ENCODE measurements at regions not wholly inside any gene's neighbourhood (a gene's known extent, or its start where the extent isn't known, plus 50 kb on each side); places are given as distances from the start of the nearest gene placed in this dataset.

GRCh38 chr5:143870362-143870761 is 58.4 kb downstream of the HMHB1 start:
- intact Hi-C loops (cut with micrococcal nuclease; ENCODE audit: unreplicated experiment): no loop called here
- Mint-ChIP-seq H3K27ac (ENCODE audit: unreplicated experiment) (no peak overlapping the region), H3K4me1 (ENCODE audit: low read depth, unreplicated experiment) (peaks cover 6% of the 10 kb centered on the region), H3K4me3 (ENCODE audit: unreplicated experiment) (no peak overlapping the region), H3K9me3 (ENCODE audit: unreplicated experiment) (no peaks in the 10 kb centered on the region), H3K27me3 (ENCODE audit: insufficient read depth, unreplicated experiment) (no peaks in the 10 kb centered on the region), H3K36me3 (ENCODE audit: insufficient read depth, unreplicated experiment) (no peaks in the 10 kb centered on the region)
- no TSS peak for BruUV-seq (replicated peaks)
- ChIA-PET CTCF (interaction anchor here (0.6 kb wide), 1 partner anchor 20 kb away, joined by 3 read pairs; no protein-coding TSS in a partner anchor), POLR2A (no interaction called here)
- TF ChIP-seq CTCF (IDR thresholded peaks at IDR 0.05; ENCODE audit: insufficient read depth in 1 of 2, low read depth in 1 of 2, low read length in 1 of 2, severe bottlenecking in 1 of 2, unreplicated experiment in 1 of 2): no peak
- DNase-seq: no peak
- no peaks in the 10 kb centered on the region for H3K27me3 ChIP-seq (replicated peaks; ENCODE audit: control insufficient read depth, insufficient read depth, low read length)
- no peaks in the 10 kb centered on the region for H3K36me3 ChIP-seq (ENCODE audit: control insufficient read depth, insufficient read depth, low read length)
- no peaks in the 10 kb centered on the region for H3K4me1 ChIP-seq
- H3K4me3 ChIP-seq (ENCODE audit: low read depth, low read length): no peak overlapping the region
- no peaks in the 10 kb centered on the region for H3K9me3 ChIP-seq

GRCh38 chr5:143870871-143871632 is 59.1 kb downstream of the HMHB1 start:
- Histone ChIP-seq H3K4me1 (no peaks in the 10 kb centered on the region), H3K27me3 (replicated peaks; ENCODE audit: control insufficient read depth, insufficient read depth, low read length) (no peaks in the 10 kb centered on the region), H3K9me3 (no peaks in the 10 kb centered on the region), H3K4me3 (ENCODE audit: low read depth, low read length) (no peak overlapping the region), H3K36me3 (ENCODE audit: control insufficient read depth, insufficient read depth, low read length) (no peaks in the 10 kb centered on the region)
- Mint-ChIP-seq H3K9me3 (ENCODE audit: unreplicated experiment) (no peaks in the 10 kb centered on the region), H3K36me3 (ENCODE audit: insufficient read depth, unreplicated experiment) (no peaks in the 10 kb centered on the region), H3K27me3 (ENCODE audit: insufficient read depth, unreplicated experiment) (no peaks in the 10 kb centered on the region), H3K4me3 (ENCODE audit: unreplicated experiment) (no peak overlapping the region), H3K4me1 (ENCODE audit: low read depth, unreplicated experiment) (peaks cover 6% of the 10 kb centered on the region), H3K27ac (ENCODE audit: unreplicated experiment) (no peak overlapping the region)
- no peak for DNase-seq
- ChIA-PET POLR2A (no interaction called here), CTCF (interaction anchor here (0.6 kb wide), 1 partner anchor 19 kb away, joined by 3 read pairs; no protein-coding TSS in a partner anchor)
- intact Hi-C loops (cut with micrococcal nuclease; ENCODE audit: unreplicated experiment): no loop called here
- BruUV-seq (replicated peaks): no TSS peak
- no peak for TF ChIP-seq CTCF (IDR thresholded peaks at IDR 0.05; ENCODE audit: insufficient read depth in 1 of 2, low read depth in 1 of 2, low read length in 1 of 2, severe bottlenecking in 1 of 2, unreplicated experiment in 1 of 2)

GRCh38 chr5:143871672-143872071 is 59.7 kb downstream of the HMHB1 start:
- Histone ChIP-seq H3K9me3 (no peaks in the 10 kb centered on the region), H3K4me3 (ENCODE audit: low read depth, low read length) (no peak overlapping the region), H3K4me1 (no peaks in the 10 kb centered on the region), H3K27me3 (replicated peaks; ENCODE audit: control insufficient read depth, insufficient read depth, low read length) (no peaks in the 10 kb centered on the region), H3K36me3 (ENCODE audit: control insufficient read depth, insufficient read depth, low read length) (no peaks in the 10 kb centered on the region)
- Mint-ChIP-seq H3K27ac (ENCODE audit: unreplicated experiment) (no peak overlapping the region), H3K9me3 (ENCODE audit: unreplicated experiment) (no peaks in the 10 kb centered on the region), H3K27me3 (ENCODE audit: insufficient read depth, unreplicated experiment) (no peaks in the 10 kb centered on the region), H3K4me3 (ENCODE audit: unreplicated experiment) (no peak overlapping the region), H3K4me1 (ENCODE audit: low read depth, unreplicated experiment) (peaks cover 6% of the 10 kb centered on the region), H3K36me3 (ENCODE audit: insufficient read depth, unreplicated experiment) (no peaks in the 10 kb centered on the region)
- CTCF ChIA-PET: no interaction called here
- intact Hi-C loops (cut with micrococcal nuclease; ENCODE audit: unreplicated experiment): no loop called here
- no peak for TF ChIP-seq CTCF (IDR thresholded peaks at IDR 0.05; ENCODE audit: insufficient read depth in 1 of 2, low read depth in 1 of 2, low read length in 1 of 2, severe bottlenecking in 1 of 2, unreplicated experiment in 1 of 2)
- no peak for DNase-seq
- no TSS peak for BruUV-seq (replicated peaks)
- POLR2A ChIA-PET: no interaction called here

All from Caco-2 (cell line).